Endothelial cell of umbilical vein (primary cell): ENCODE measurements at regions not wholly inside any gene's neighbourhood (a gene's known extent, or its start where the extent isn't known, plus 50 kb on each side); places are given as distances from the start of the nearest gene placed in this dataset.

Experiments used
- BruUV-seq: library from RNA; stranded (reverse); fragments of 400-500 nt; replicated peaks from 2 replicates; lab custom pipeline; 2021; lab: Mats Ljungman, UMichigan
- CTCF ChIA-PET: fragments of 300-600, 350-600 bp; sonication (Branson Sonifier 250); formaldehyde crosslinking; loops from one replicate; lab custom pipeline; 2021; ENCODE audit warnings: antibody characterized with exemption, inconsistent platforms; lab: Charles Lee
- POLR2A ChIA-PET: fragments of 300-600, 350-600 bp; sonication (Branson Sonifier 250); formaldehyde crosslinking; loops from one replicate; lab custom pipeline; 2021; ENCODE audit warnings: antibody characterized with exemption, inconsistent platforms; lab: Charles Lee
- DNase-seq: peaks from one replicate; pipeline ENCODE4 v3.0.0-alpha.2; 2011; ENCODE audit warnings: low read depth, low spot score
- FAIRE-seq: peaks from 2 replicates; lab custom pipeline; 2011; peaks lifted over from hg19 to GRCh38; lab: Jason Lieb, UNC
- H2AFZ ChIP-seq: 2 replicates; pipeline ENCODE4 v1.6.0; 2012; ENCODE audit warnings: low read depth, low read length, control low read depth, inconsistent platforms
- H3K27ac ChIP-seq: 2 replicates; pipeline ENCODE4 v1.5.1; 2011; ENCODE audit warnings: low read depth, mild to moderate bottlenecking, control low read depth, low read length, moderate library complexity; ENCODE audit not compliant: insufficient read depth
- H3K27me3 ChIP-seq, 2 experiments: 2 replicates each; pipeline versions ENCODE4 v1.6.0 to v1.6.1; 2011; ENCODE audit warnings: low read length in 2 of 2, mixed read lengths in 1 of 2; ENCODE audit not compliant: control insufficient read depth in 2 of 2, insufficient read depth in 2 of 2
- H3K36me3 ChIP-seq, 2 experiments: 2 replicates in 1 of 2; 3 replicates in 1 of 2; pipeline ENCODE4 v1.5.1; 2011; ENCODE audit warnings: low read length in 2 of 2, mild to moderate bottlenecking in 1 of 2, moderate library complexity in 1 of 2; ENCODE audit not compliant: control insufficient read depth in 2 of 2, insufficient read depth in 2 of 2; ENCODE audit errors: extremely low read depth in 1 of 2
- H3K4me1 ChIP-seq: 3 replicates; pipeline ENCODE4 v1.5.1; 2011; ENCODE audit warnings: mild to moderate bottlenecking, low read length; ENCODE audit not compliant: control insufficient read depth, insufficient read depth; ENCODE audit errors: extremely low read depth
- H3K4me2 ChIP-seq: 2 replicates; pipeline ENCODE4 v1.6.1; 2011; ENCODE audit warnings: low read length, control low read depth, mixed read lengths; ENCODE audit not compliant: insufficient read depth
- H3K4me3 ChIP-seq, 3 experiments: fragments of 200-600 bp in 1 of 3; sonication (generic), shearing (Covaris generic) in 1 of 3; replicated peaks in 1 of 3; 2 replicates each; pipeline ENCODE4 v1.5.1; 2011 to 2016; ENCODE audit warnings: control low read depth in 3 of 3, low read length in 3 of 3, mild to moderate bottlenecking in 2 of 3, inconsistent platforms in 1 of 3, low read depth in 1 of 3, moderate library complexity in 1 of 3; ENCODE audit not compliant: insufficient read depth in 1 of 3
- H3K79me2 ChIP-seq: 2 replicates; pipeline ENCODE4 v1.6.0; 2012; ENCODE audit warnings: low read length, inconsistent platforms; ENCODE audit not compliant: control insufficient read depth, insufficient read depth
- H3K9ac ChIP-seq: replicated peaks from 2 replicates; pipeline ENCODE3; 2011; ENCODE audit warnings: low read length, control low read depth; ENCODE audit not compliant: insufficient read depth; ENCODE audit errors: extremely low read depth
- H3K9me1 ChIP-seq: replicated peaks from 3 replicates; pipeline ENCODE4 v1.6.0; 2011; ENCODE audit warnings: mild to moderate bottlenecking, low read length; ENCODE audit not compliant: control insufficient read depth, insufficient read depth; ENCODE audit errors: extremely low read depth
- H3K9me3 ChIP-seq: replicated peaks from 2 replicates; pipeline ENCODE4 v1.5.1; 2012; ENCODE audit warnings: low read length, inconsistent platforms; ENCODE audit not compliant: control insufficient read depth, insufficient read depth
- H4K20me1 ChIP-seq: replicated peaks from 2 replicates; pipeline ENCODE3; 2011; ENCODE audit warnings: mild to moderate bottlenecking, low read length; ENCODE audit not compliant: control insufficient read depth, insufficient read depth; ENCODE audit errors: extremely low read depth
- GATA2 ChIP-seq: IDR thresholded peaks from 2 replicates; pipeline ENCODE4 v1.7.0; 2011; ENCODE audit warnings: low read depth, mild to moderate bottlenecking, moderate library complexity, mixed read lengths, low read length; ENCODE audit not compliant: insufficient read length, insufficient read depth
- JUN ChIP-seq: IDR thresholded peaks from 2 replicates; pipeline ENCODE4 v1.6.1; 2011; ENCODE audit warnings: borderline replicate concordance, low read depth; ENCODE audit not compliant: insufficient read length, insufficient read depth
- POLR2AphosphoS5 ChIP-seq: IDR thresholded peaks from 2 replicates; pipeline ENCODE4 v1.6.1; 2012; ENCODE audit warnings: low read depth, mild to moderate bottlenecking, control low read depth, low read length, moderate library complexity; ENCODE audit not compliant: insufficient read depth
- dilution Hi-C: fragments of 300-500 bp; cut with MboI; formaldehyde crosslinking; loops from one replicate; pipeline ENCODE4 v1.15.0; 2019; ENCODE audit warnings: low sequenced_read_pairs; ENCODE audit not compliant: extremely low pct_ligation_motif_present
- intact Hi-C: fragments of 100-400 bp; cut with micrococcal nuclease; formaldehyde crosslinking; loops from one replicate; pipeline ENCODE4 v1.10.0; 2022
- TF ChIP-seq, protein P1 (sequence below), 2 donors: IDR thresholded peaks; 1 replicate in 1 of 2; 2 replicates in 1 of 2; pipeline ENCODE4 v1.5.1; 2011; ENCODE audit warnings: low read length in 2 of 2, mild to moderate bottlenecking in 2 of 2, moderate library complexity in 2 of 2, control low read depth in 1 of 2, inconsistent platforms in 1 of 2, low read depth in 1 of 2; ENCODE audit not compliant: insufficient read depth in 1 of 2; ENCODE audit errors: extremely low read depth in 1 of 2

DNA sequence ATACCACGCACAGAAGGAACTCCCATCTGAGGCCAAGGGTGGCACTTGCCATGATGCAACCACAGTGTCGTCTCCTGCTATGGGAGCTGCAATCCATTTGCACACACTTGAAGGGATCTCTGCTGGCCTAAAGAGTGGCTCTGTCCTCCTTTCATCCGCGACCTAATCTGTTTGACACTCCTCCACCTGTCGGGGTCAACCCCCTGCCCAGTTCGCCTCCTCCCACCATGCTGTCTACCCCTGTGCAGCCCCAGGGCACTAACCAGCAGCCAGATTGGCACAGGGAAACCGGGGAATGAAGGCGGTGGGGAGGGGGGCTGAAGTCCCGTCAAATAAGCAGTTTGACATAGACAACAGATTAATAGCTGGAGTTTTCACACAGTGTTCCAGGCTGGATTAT, 58.1 kb upstream of the FOXQ1 start:
- dilution Hi-C loops = no loop called here
- FAIRE-seq (no peak), DNase-seq (no peak)
- intact Hi-C loops = no loop called here
- Histone ChIP-seq H3K27me3 (no peaks in the 10 kb centered on the region), H3K27ac (no peak overlapping the region), H3K36me3 (no peaks in the 10 kb centered on the region), H3K4me3 (no peak overlapping the region), H3K9me1 (no peaks in the 10 kb centered on the region), H3K9ac (no peak overlapping the region), H3K79me2 (no peaks in the 10 kb centered on the region), H3K4me2 (no peak overlapping the region), H3K9me3 (no peaks in the 10 kb centered on the region), H4K20me1 (no peaks in the 10 kb centered on the region), H3K4me1 (no peaks in the 10 kb centered on the region), H2AFZ (no peak overlapping the region)
- CTCF ChIA-PET = no interaction called here
- POLR2A ChIA-PET = no interaction called here
- TF ChIP-seq GATA2 (no peak), POLR2AphosphoS5 (no peak), JUN (no peak)
- TF ChIP-seq, protein P1, sequence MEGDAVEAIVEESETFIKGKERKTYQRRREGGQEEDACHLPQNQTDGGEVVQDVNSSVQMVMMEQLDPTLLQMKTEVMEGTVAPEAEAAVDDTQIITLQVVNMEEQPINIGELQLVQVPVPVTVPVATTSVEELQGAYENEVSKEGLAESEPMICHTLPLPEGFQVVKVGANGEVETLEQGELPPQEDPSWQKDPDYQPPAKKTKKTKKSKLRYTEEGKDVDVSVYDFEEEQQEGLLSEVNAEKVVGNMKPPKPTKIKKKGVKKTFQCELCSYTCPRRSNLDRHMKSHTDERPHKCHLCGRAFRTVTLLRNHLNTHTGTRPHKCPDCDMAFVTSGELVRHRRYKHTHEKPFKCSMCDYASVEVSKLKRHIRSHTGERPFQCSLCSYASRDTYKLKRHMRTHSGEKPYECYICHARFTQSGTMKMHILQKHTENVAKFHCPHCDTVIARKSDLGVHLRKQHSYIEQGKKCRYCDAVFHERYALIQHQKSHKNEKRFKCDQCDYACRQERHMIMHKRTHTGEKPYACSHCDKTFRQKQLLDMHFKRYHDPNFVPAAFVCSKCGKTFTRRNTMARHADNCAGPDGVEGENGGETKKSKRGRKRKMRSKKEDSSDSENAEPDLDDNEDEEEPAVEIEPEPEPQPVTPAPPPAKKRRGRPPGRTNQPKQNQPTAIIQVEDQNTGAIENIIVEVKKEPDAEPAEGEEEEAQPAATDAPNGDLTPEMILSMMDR (IDR thresholded peaks at IDR 0.05; ENCODE audit: extremely low read depth in 1 of 2, insufficient read depth in 1 of 2, low read depth in 1 of 2, low read length in 2 of 2) = no peak
- no TSS peak for BruUV-seq
